ENCODE measurements at regions not wholly inside any gene's neighbourhood (a gene's known extent, or its start where the extent isn't known, plus 50 kb on each side); places are given as distances from the start of the nearest gene placed in this dataset.

DNA sequence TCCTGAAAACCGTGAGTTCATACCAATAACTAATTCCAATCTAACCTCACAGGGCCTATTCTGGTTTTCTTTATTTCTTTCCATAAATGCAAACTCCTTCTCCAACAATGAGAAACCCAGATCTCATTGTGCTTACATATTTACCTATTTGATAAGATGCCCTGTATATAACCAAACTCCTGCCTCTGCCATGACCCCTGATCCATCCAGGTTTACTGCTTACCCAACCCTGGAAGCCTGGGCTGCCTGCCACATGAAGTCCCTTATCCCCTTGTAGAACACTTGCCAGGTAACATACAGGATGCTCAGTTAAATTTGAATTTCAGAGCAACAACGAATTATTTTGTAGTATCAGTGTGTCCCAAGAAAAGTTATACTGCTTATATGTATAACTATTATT is 766.1 kb downstream of the LTN1 start:
- no peaks in the 10 kb centered on the region for H4K20me1 ChIP-seq (ENCODE audit: control insufficient read depth, insufficient read depth, low read depth, low read length)
- H3F3A ChIP-seq (ENCODE audit: control insufficient read depth, insufficient read depth): no peaks in the 10 kb centered on the region
- H3K4me1 ChIP-seq (ENCODE audit: control insufficient read depth, low read length): no peaks in the 10 kb centered on the region
- TF ChIP-seq CTCF (IDR thresholded peaks at IDR 0.05; ENCODE audit: low read depth, low read length, poor library complexity, severe bottlenecking) (no peak), EZH2phosphoT487 (IDR thresholded peaks at IDR 0.05; ENCODE audit: borderline replicate concordance, low read length) (no peak)
- H3K9me3 ChIP-seq (ENCODE audit: control insufficient read depth, insufficient read depth, low read length): no peaks in the 10 kb centered on the region
- no peaks in the 10 kb centered on the region for H3K36me3 ChIP-seq (ENCODE audit: control insufficient read depth, low read length)
- H3K27ac ChIP-seq (ENCODE audit: low read depth, low read length): no peak overlapping the region
- H3K9me2 ChIP-seq (replicated peaks; ENCODE audit: control insufficient read depth, low read length): no peaks in the 10 kb centered on the region
- H3K79me2 ChIP-seq (ENCODE audit: control insufficient read depth, low read length): no peaks in the 10 kb centered on the region
- no peaks in the 10 kb centered on the region for H3K27me3 ChIP-seq (ENCODE audit: control insufficient read depth, low read length)
- H3K4me3 ChIP-seq (ENCODE audit: low read length): no peak overlapping the region
- H3K4me2 ChIP-seq (ENCODE audit: low read length): no peak overlapping the region

GRCh38 chr21:28224191-28224726 is 768.4 kb downstream of the LTN1 start:
- Histone ChIP-seq H3K4me1 (ENCODE audit: control insufficient read depth, low read length) (no peaks in the 10 kb centered on the region), H3F3A (ENCODE audit: control insufficient read depth, insufficient read depth) (no peaks in the 10 kb centered on the region), H3K4me3 (ENCODE audit: low read length) (no peak overlapping the region), H3K9me3 (ENCODE audit: control insufficient read depth, insufficient read depth, low read length) (no peaks in the 10 kb centered on the region), H3K27ac (ENCODE audit: low read depth, low read length) (no peak overlapping the region), H3K79me2 (ENCODE audit: control insufficient read depth, low read length) (no peaks in the 10 kb centered on the region), H3K27me3 (ENCODE audit: control insufficient read depth, low read length) (no peaks in the 10 kb centered on the region), H3K4me2 (ENCODE audit: low read length) (no peak overlapping the region), H3K36me3 (ENCODE audit: control insufficient read depth, low read length) (no peaks in the 10 kb centered on the region), H3K9me2 (replicated peaks; ENCODE audit: control insufficient read depth, low read length) (no peaks in the 10 kb centered on the region), H4K20me1 (ENCODE audit: control insufficient read depth, insufficient read depth, low read depth, low read length) (no peaks in the 10 kb centered on the region)
- no peak for TF ChIP-seq CTCF (IDR thresholded peaks at IDR 0.05; ENCODE audit: low read depth, low read length, poor library complexity, severe bottlenecking)
- no peak for TF ChIP-seq EZH2phosphoT487 (IDR thresholded peaks at IDR 0.05; ENCODE audit: borderline replicate concordance, low read length)

GRCh38 chr21:28221984-28222383 is 770.7 kb downstream of the LTN1 start:
- Histone ChIP-seq H3K36me3 (ENCODE audit: control insufficient read depth, low read length) (no peaks in the 10 kb centered on the region), H3K4me3 (ENCODE audit: low read length) (no peak overlapping the region), H3K4me1 (ENCODE audit: control insufficient read depth, low read length) (no peaks in the 10 kb centered on the region), H3K27ac (ENCODE audit: low read depth, low read length) (no peak overlapping the region), H3K9me3 (ENCODE audit: control insufficient read depth, insufficient read depth, low read length) (no peaks in the 10 kb centered on the region), H3K27me3 (ENCODE audit: control insufficient read depth, low read length) (no peaks in the 10 kb centered on the region), H4K20me1 (ENCODE audit: control insufficient read depth, insufficient read depth, low read depth, low read length) (no peaks in the 10 kb centered on the region), H3K9me2 (replicated peaks; ENCODE audit: control insufficient read depth, low read length) (no peaks in the 10 kb centered on the region), H3F3A (ENCODE audit: control insufficient read depth, insufficient read depth) (no peaks in the 10 kb centered on the region), H3K79me2 (ENCODE audit: control insufficient read depth, low read length) (no peaks in the 10 kb centered on the region), H3K4me2 (ENCODE audit: low read length) (no peak overlapping the region)
- no peak for TF ChIP-seq CTCF (IDR thresholded peaks at IDR 0.05; ENCODE audit: low read depth, low read length, poor library complexity, severe bottlenecking)
- no peak for TF ChIP-seq EZH2phosphoT487 (IDR thresholded peaks at IDR 0.05; ENCODE audit: borderline replicate concordance, low read length)
